ENCODE measurements at regions not wholly inside any gene's neighbourhood (a gene's known extent, or its start where the extent isn't known, plus 50 kb on each side); places are given as distances from the start of the nearest gene placed in this dataset.

DNA sequence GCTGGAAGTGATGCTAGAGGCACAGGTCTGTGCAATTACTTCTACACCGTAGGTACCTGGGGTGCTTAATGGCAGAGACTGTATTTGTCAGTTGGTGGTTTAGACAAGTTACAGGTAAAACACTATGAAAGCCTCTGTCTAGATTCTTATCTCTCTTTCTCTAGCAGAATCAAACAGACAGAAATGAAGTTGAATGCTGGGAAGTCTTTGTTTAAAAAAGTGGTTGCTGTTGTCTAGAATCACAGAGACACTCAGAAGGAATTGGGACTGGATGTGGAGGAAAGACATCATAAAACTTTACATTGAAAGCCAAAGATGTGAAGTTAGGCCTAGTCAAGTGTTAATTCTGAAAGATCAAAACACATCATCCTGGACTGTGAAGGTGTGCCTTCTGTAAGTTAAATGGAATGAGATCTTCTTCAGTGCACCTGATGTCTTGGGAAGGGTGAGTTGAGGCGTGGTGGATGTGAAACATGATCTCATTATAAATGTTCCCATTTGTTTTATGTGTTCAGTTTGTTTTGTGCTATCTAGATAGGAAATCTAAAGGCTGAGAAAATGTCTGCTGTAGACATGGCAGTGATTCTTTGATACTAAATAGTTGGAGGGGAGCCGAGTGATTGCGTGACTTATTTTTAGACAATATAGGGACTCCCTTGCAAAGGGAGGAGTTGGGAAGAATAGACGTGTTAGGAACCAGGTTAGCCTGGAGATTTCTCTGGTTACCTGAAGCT lies 290.2 kb downstream of the SOX4 start:
- DNase-seq (ENCODE audit: low read depth in 2 of 2), result no peak

DNA sequence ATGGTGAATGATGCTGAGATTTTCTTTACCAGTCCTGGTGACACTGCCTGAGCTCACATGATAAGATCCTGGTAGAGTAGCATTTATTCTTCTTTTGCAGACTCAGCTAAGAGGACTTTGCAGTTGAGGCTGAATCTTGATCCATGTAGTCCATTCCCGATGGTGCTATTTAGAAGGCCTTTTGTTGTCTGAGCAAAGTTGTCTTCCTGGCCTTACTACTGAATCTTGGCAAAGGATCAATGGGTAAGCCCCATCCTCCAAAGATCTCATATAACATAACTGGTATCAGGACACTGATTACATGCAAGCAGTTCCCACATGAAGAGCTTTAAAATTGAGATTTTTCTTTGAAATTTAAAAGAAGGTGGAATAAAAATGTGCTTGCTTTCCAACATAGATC lies 291.6 kb downstream of the SOX4 start:
- DNase-seq (ENCODE audit: low read depth in 2 of 2), result no peak

DNA sequence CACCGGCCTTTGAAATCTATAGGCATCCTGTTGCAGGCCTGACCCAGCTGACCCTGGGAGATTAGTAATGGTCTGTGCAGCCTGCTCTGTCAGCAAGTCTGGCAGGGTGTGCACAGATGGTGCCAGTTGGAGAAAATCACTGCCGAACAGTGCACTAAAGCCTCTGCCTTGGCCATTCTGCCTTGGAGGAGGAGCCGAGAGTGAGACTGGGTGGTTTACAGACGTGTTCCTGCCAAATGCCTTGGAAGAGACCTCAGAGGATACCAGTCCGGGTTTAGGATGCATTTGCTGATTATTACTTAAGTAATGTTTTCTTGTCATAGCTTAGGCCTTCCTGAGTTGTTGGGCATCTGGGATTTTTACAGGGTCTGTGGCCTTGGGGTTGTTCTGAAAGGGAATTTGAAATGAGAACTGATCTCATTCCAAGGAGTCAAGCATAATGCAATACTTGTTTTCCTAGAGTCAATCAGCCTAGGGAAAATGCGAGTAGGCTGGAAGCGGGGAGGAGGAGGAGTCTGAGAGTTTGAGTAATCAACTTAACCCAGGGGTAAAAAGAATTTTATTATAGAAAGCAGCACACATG lies 292.1 kb downstream of the SOX4 start:
- DNase-seq (ENCODE audit: low read depth in 2 of 2), result no peak

DNA sequence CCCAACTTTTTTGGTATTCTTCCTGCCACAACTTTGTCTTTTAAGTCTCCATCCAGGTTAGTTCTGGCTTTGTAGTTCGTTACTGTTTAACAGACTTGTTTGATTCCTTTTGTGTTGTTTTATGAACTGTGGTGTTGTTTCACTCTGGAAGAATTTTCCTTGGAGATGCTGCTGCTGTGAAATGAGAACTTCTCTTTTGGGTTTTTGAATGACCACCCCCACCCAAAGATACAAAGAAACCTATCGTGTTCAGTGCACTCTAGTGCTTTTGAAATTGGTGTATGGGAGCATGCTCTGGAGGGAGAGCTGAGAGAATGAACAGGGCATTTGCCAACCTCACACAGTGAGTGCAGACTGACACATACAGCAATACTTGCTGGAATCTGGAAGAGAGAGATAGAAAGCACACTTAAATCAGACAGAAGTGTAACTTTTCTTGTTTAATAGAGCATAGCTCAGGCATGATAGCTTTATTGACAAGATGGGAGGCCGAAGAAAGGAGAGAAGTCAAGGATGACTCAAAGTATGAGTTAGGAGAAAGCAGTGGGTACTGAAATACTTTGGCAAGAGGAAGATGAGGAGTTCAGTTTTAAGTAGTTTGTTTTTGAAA lies 293.1 kb downstream of the SOX4 start:
- no peak for DNase-seq (ENCODE audit: low read depth in 2 of 2)

DNA sequence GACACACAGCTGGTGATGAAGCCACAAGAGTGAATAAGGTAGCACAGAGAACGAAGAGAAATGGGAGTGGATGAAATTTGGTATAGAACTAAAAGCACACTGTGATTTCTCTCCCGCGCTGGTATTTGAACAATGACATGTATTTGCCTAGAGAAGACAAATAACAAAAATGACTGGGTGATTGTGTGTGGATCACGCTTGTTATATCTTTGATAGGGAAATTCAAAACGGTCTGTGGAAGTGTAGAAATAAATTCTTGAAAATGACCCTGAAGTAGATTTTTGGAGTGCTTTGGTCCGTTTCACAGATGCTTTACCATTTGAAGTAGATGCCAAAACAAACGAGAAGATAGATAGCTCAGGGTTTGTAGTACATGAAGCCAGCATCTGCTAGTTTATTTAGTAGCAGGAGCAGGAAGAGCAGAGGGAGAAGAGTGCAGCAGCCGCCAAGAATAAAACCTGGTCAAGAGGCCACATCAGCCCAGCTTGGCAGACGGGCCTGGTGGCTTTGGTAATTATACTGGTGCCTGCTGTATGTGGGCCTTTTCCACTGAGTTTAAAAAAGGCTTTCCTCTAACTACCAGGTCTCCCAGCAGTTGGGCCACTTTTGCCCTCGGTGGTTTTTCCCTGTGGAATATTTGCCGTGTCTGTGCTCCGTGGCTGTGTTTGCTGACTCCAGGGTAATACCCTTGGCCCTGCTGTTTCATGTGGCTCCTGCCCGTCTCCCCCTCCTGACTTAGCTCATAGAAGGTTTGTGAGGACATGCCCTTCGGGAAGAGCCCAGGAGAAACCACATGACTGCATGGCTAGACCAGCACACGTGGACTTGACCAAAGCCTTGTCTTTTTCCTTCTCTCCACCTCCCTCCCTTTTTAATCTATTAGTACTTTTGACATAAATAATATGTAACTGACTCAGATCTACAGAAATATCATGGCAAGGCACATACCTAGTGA lies 294.0 kb downstream of the SOX4 start:
- DNase-seq (ENCODE audit: low read depth in 2 of 2), result no peak

DNA sequence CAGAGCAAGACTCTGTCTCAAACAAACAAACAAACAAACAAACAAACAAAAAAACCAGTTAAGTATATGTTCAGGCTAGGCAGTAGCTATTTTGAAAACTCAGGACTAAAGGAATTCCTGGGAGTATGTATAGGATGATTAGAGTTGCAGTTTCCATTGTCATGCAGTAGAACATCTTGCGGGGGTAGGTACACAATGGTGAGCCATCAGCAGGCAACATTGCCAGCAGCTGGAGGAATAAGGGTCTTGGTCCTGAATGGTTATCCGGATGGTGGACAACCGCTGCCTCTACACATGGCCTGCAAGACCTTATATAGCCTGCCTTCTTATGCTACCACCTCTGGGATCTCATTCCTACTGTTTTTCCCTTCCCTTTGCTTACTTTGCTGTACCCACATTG lies 297.5 kb downstream of the SOX4 start:
- DNase-seq (ENCODE audit: low read depth in 2 of 2), result no peak

DNA sequence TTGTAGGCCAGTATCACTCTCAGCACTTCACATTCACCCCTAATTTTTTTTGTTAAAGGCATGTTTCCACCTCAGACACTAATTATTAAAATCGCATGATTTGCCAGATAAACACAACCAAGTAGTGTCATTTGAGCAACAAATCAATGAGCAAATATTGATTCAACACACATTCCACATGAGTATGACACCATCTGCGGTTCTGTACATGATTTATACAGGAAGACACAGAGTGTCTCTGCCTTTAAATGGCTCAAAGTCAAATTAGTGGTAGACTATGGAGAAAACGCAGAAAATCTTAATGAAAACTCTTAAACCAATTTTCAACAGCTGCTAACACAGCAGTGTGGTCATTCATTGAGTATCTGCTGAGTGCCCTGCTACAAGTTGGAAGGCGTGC lies 300.2 kb downstream of the SOX4 start:
- no peak for DNase-seq (ENCODE audit: low read depth in 2 of 2)

DNA sequence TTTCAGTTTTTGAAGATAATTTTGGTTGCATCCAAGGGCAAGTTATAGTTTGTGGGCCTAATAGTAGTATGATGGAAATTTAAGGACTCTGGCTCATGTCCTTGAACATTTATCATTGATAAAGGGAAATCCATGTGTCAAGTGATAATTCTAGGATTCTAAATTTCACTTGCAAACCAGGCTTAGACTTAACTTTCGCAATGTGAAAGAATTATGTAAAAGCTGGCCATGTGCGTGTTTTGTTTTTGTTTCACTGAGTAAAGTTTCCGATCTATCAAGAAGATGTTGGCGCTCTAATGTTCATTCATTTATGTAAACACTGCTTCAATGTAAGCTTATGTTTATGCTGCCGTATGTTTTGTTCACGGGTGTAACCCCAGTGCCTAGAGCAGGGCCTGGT lies 302.0 kb downstream of the SOX4 start:
- no peak for DNase-seq (ENCODE audit: low read depth in 2 of 2)

DNA sequence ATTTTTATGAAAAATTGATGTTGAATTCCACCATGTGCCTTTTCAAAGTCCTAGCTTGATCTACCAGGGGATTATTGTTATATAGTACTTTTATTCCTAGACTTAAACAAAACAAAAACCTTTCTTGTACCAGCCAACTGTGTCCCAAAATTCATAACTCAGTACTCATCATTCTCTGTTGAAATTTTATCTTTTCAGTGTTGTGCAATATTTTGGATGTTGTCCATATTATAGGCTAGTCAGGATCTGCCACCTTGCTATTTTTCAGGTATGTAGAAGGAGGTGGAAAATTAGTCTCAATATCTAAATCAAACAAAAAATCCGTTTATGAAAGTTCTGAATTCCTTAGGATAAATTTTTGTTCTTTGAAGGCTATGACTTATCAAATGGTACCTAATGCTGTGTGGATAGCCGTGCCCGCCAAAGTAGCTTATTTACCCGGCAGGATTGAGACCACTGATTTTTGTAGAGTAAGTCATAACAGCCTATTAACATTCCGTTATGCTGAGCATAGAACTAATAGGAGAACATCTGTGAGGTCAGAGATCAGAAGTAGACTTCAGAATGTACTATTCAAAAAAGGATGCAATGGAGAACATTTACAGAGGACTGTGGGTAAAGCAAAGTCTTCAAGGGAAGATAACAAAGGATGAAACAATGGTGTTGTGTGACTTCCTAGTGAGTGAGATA lies 304.7 kb downstream of the SOX4 start:
- DNase-seq (ENCODE audit: low read depth in 2 of 2), result no peak

DNA sequence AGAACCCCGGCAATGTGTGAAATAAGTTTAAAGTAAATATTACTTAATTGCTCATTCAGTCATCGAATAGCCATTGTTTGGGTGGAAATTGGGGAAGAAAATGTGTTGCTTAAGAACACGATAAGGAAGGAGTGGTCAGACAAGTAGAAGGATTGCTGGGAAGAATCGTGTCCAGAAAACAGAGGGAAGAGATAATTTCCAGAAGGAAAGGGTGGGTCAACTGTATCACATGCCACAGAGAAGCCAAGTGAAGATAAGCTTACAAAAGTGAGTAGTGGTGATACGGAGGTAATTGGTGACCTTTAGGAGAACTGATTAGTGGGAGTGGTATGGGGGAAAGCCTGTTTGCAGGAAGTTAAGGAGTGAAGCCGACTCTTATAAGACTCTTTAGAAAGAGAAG lies 306.2 kb downstream of the SOX4 start:
- no peak for DNase-seq (ENCODE audit: low read depth in 2 of 2)

DNA sequence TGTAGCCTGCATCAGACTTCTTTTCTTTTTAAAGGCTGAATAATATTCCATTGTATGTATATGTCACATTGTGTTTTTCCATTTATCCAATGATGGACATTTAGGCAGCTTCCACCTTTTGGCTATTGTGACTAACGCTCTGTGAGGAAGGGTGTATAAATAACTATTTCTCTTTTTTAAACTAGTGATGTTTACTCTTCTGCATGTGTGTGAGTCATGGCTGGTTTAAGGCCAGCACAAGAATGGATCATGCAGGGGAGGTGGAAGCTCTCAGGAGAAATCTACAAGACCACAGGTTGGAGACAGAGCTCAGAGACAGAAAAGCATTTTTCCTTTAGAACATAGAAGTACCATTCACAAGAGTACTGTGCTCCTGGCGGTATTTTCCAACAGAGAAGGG lies 307.2 kb downstream of the SOX4 start:
- no peak for DNase-seq (ENCODE audit: low read depth in 2 of 2)

DNA sequence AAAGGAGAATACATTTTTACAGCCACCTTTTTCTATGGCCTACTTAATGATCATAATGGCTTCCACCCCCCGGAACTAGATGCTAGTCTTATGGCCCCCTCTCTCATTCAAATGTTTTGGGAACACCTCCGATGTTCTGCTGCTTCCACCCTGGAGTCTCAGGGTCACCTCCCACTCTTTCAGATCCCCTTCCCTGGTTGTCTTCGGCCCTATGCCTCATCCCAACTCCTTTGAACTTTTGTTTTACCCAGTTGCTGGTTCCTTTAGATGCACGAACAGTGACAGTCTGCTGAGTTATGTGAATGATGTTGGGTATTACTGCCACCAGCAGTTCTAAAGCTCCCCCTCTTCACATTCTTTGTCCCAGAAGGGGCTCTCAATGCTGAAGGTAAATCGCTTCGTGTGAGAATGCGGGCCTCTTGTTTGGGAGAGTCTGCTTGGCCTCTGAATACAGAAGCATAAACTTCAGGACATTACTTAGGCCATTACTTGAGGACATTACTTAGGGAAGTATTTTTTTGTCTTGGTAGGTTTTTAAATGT lies 309.1 kb downstream of the SOX4 start:
- no peak for DNase-seq (ENCODE audit: low read depth in 2 of 2)

DNA sequence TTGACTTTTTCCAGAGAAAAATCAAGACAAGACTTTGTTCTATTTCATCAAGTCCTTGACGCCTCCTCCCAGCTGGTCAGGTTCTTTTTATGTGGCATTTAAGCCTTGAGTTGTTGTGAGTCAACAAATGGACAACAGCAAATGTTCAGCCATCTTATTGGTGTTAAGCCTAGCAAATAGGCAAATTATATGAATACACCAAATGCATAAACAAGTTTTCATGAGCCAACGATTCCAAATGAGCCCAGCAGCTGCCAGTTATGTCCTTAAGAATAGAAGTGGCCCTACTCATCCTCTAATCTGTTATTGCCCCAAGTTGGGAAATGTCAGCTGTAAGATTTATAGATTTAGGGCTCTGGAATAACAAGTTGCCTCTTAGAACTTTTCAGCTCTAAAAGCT lies 312.0 kb downstream of the SOX4 start:
- no peak for DNase-seq (ENCODE audit: low read depth in 2 of 2)

DNA sequence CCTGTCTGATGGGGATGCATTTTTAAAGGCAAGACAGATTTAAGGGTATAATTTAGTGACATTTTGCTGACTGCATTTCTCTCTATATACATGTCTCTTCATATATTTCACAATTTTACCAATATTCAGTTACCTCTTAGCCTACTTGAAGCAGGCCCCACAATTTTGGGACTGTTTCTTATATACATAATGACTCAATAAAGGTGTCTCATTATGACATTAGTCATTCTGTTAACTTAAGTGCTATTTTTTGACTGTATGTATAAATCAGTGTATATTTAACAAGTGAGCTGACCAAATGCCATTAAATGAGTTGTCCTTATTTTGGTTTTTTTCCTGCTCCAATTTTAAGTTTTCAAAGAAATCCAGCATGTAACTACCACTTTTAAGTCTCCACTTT lies 313.3 kb downstream of the SOX4 start:
- DNase-seq (ENCODE audit: low read depth in 2 of 2), result no peak

DNA sequence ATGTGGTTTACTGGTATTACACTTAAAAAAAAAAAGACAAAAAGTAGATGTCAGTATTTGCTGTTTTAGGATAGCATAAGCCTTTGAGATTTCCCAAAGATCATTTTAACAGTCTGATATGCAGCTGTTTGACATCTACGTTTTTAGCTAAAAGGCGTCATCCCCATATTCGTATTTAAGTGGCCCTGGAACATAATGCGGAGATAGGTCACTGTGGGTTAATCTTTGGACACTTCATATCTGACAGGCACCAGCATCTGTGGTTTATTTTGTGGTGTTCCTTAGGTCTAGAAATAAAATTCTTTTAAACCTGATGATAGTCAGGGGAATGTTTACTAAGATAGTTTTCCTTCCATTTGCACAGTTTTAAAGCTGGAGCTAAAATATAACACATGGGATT lies 313.7 kb downstream of the SOX4 start:
- DNase-seq (ENCODE audit: low read depth in 2 of 2), result no peak

DNA sequence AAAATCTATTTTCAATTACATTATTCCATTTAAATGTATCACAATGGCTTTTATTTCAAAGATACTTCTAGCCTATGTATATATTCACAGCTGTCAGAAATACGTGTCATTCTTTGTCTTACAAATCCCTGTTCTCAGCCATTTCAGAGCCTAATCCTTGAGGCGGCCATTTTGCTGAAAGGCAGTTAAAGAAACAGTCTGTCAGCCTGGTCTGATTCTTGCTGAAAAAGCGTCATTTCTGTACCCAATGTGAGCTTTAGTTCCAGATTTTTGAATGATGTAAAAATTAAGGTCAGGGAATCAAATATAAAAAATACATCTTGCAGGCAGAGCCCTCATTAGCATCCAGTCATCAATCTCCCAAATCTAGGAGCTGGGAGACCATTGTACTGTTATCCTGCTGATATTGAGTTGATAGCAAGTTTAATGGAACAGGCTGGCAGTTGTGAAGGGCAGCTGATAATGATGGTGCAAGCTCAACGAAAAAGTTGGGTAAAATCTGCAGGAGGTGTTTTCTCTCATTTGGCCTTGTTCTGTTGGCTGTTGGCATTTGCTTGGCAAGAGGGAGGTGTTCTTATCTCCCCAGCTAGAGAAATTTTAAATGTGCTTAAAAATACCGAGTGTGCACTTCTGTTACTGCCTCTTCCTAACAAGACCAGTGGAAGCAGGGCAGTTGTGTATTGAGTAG lies 314.8 kb downstream of the SOX4 start:
- no peak for DNase-seq (ENCODE audit: low read depth in 2 of 2)

DNA sequence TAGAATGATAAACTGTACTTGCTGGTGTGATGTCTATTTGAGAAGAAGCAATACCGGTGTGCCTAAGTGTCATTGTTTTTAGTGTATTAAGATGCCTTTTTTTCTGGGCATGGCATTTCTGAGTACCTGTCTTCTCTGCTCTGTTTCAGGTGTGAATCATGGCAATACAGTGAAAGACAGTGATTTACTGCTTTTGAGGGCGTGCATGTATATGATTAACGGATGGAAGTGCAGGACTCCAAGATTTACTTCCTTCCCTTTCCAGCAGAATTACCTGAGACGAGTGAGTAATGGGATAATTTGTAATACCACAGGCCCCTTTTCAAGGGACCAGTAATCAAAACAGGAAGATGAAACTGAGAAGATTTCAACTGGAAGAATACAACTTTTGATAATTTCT lies 315.8 kb downstream of the SOX4 start:
- DNase-seq (ENCODE audit: low read depth in 2 of 2), result no peak

DNA sequence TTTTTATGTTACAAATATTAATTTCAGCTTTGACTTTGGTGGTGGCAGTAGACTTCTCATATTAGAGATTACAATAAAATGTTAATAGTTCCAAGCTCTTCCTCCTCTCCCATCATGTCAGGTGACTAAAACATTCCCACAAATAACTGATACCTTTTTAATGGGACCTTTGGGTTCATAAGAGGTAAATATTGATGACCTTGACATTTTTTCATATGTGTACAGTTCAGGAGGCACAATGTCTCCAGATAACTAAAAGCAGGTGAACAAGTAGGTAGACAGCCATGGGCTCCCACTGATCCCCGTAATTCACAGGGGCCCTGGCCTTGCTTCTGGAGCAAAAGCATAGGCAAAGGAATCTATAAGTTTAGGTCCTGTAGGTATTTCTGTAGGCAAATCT lies 317.7 kb downstream of the SOX4 start:
- no peak for DNase-seq (ENCODE audit: low read depth in 2 of 2)

DNA sequence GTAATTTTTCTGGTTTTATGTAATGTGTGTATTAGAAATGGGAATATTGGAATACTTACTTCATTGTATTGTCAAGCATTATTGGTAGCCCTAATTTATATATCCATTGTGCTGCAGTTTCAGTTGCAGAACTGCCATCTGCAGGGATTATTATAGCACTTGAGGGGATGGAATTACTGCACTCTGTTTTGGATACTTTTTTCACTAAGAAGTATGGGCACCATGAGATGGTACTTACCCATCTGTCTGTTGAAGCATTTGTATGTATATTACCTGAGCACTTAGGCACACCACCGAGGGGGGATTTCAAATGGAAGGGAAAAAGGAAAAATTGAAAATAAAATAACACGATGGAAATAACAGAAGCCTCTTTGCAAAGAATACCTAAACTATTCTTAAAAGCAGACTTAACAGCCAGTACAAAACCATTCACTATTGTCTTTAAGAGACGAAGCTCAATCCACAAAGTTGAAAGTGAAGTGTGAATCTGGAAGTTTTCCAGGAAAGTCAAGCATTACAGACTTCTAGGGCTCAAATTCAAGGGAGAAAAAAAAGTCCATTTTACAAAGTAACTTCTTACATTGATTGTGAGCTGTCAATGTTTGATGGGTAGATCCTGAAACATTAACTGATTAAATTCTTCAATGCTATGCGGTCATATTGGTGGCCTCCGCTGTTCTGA lies 318.7 kb downstream of the SOX4 start:
- no peak for DNase-seq (ENCODE audit: low read depth in 2 of 2)
